Activated T-helper 2 cell treated with anti-CD3 and anti-CD28 coated beads, Interferon-gamma antibody, Interleukin-2, Interleukin-4, amounts not matched to agents 10 μg/mL and 5 μg/mL and 100 μg/mL, durations not matched to agents 14 hours and 24 hours and 36 hours (primary cell): ENCODE measurements at regions not wholly inside any gene's neighbourhood (a gene's known extent, or its start where the extent isn't known, plus 50 kb on each side); places are given as distances from the start of the nearest gene placed in this dataset.

Experiments used
- DNase-seq: peaks from one replicate; pipeline ENCODE4 v3.0.0; 2021; ENCODE audit warnings: low spot score
- H3K27ac Mint-ChIP-seq: one replicate; pipeline ENCODE4 v1.8.0; 2021; ENCODE audit warnings: mixed read lengths
- H3K27me3 Mint-ChIP-seq: one replicate; pipeline ENCODE4 v1.8.0; 2021; ENCODE audit warnings: low read depth, mixed read lengths
- H3K36me3 Mint-ChIP-seq: one replicate; pipeline ENCODE4 v1.8.0; 2021; ENCODE audit warnings: low read depth, mixed read lengths
- H3K4me1 Mint-ChIP-seq: one replicate; pipeline ENCODE4 v1.8.0; 2021; ENCODE audit warnings: low read depth, mixed read lengths
- H3K4me3 Mint-ChIP-seq: one replicate; pipeline ENCODE4 v1.8.0; 2021; ENCODE audit warnings: low read depth, mild to moderate bottlenecking, moderate library complexity, mixed read lengths
- H3K9me3 Mint-ChIP-seq: one replicate; pipeline ENCODE4 v1.8.0; 2021; ENCODE audit warnings: mixed read lengths
- intact Hi-C: fragments of 100-400 bp; cut with micrococcal nuclease; formaldehyde crosslinking; loops from one replicate; pipeline ENCODE4 v1.15.1; 2023

- Mint-ChIP-seq H3K4me3 (no peak overlapping the region), H3K27ac (no peak overlapping the region), H3K27me3 (peaks cover 3% of the 10 kb centered on the region), H3K4me1 (peaks cover 7% of the 10 kb centered on the region), H3K36me3 (no peaks in the 10 kb centered on the region), H3K9me3 (peaks cover 18% of the 10 kb centered on the region)
- no peak for DNase-seq
- intact Hi-C loops = no loop called here
These were observed 62.5 kb downstream of the RGS12 start for GRCh38 chr4:3355266-3355748.

- Mint-ChIP-seq H3K4me3 (no peak overlapping the region), H3K36me3 (no peaks in the 10 kb centered on the region), H3K4me1 (peaks cover 7% of the 10 kb centered on the region), H3K9me3 (no peaks in the 10 kb centered on the region), H3K27me3 (peaks cover 7% of the 10 kb centered on the region), H3K27ac (no peak overlapping the region)
- DNase-seq = no peak
- intact Hi-C loops = no loop called here
These were observed 65.8 kb downstream of the RGS12 start for GRCh38 chr4:3358656-3359055.

GRCh38 chr4:3360777-3361176, 68.0 kb downstream of the RGS12 start:
- intact Hi-C loops = no loop called here
- Mint-ChIP-seq H3K36me3 (no peaks in the 10 kb centered on the region), H3K9me3 (no peaks in the 10 kb centered on the region), H3K4me1 (peaks cover 2% of the 10 kb centered on the region), H3K27me3 (peaks cover 7% of the 10 kb centered on the region), H3K27ac (no peak overlapping the region), H3K4me3 (no peak overlapping the region)
- DNase-seq = no peak

- DNase-seq = no peak
- peaks cover 7% of the 10 kb centered on the region for H3K27me3 Mint-ChIP-seq
- H3K4me1 Mint-ChIP-seq = peaks cover 2% of the 10 kb centered on the region
- intact Hi-C loops = no loop called here
- H3K27ac Mint-ChIP-seq = no peak overlapping the region
- no peak overlapping the region for H3K4me3 Mint-ChIP-seq
- no peaks in the 10 kb centered on the region for H3K9me3 Mint-ChIP-seq
- no peaks in the 10 kb centered on the region for H3K36me3 Mint-ChIP-seq
These were observed 68.6 kb downstream of the RGS12 start for GRCh38 chr4:3361406-3361805.

GRCh38 chr4:3361896-3362295, 69.1 kb downstream of the RGS12 start:
- no peaks in the 10 kb centered on the region for H3K9me3 Mint-ChIP-seq
- DNase-seq = no peak
- no peak overlapping the region for H3K4me3 Mint-ChIP-seq

GRCh38 chr4:3362431-3363287, 69.8 kb downstream of the RGS12 start:
- Mint-ChIP-seq H3K27me3 (peaks cover 4% of the 10 kb centered on the region), H3K4me1 (peaks cover 2% of the 10 kb centered on the region), H3K27ac (no peak overlapping the region), H3K9me3 (no peaks in the 10 kb centered on the region), H3K36me3 (no peaks in the 10 kb centered on the region), H3K4me3 (no peak overlapping the region)
- intact Hi-C loops = no loop called here
- no peak for DNase-seq

More at GRCh38 chr4:3361896-3362295, 69.1 kb downstream of the RGS12 start:
- peaks cover 2% of the 10 kb centered on the region for H3K4me1 Mint-ChIP-seq
- intact Hi-C loops = no loop called here
- H3K36me3 Mint-ChIP-seq = no peaks in the 10 kb centered on the region
- peaks cover 7% of the 10 kb centered on the region for H3K27me3 Mint-ChIP-seq
- H3K27ac Mint-ChIP-seq = no peak overlapping the region

GRCh38 chr4:3363411-3364141, 70.8 kb downstream of the RGS12 start:
- H3K4me1 Mint-ChIP-seq = peaks cover 6% of the 10 kb centered on the region
- H3K9me3 Mint-ChIP-seq = no peaks in the 10 kb centered on the region
- H3K4me3 Mint-ChIP-seq = no peak overlapping the region
- H3K27me3 Mint-ChIP-seq = peaks cover 5% of the 10 kb centered on the region
- intact Hi-C loops = no loop called here
- H3K27ac Mint-ChIP-seq = no peak overlapping the region
- no peak for DNase-seq
- H3K36me3 Mint-ChIP-seq = no peaks in the 10 kb centered on the region

- Mint-ChIP-seq H3K36me3 (no peaks in the 10 kb centered on the region), H3K27me3 (peaks cover 5% of the 10 kb centered on the region), H3K27ac (no peak overlapping the region), H3K4me1 (peaks cover 12% of the 10 kb centered on the region), H3K9me3 (no peaks in the 10 kb centered on the region), H3K4me3 (no peak overlapping the region)
- no peak for DNase-seq
- intact Hi-C loops = no loop called here
These were observed 71.4 kb downstream of the RGS12 start for GRCh38 chr4:3364199-3364598.

GRCh38 chr4:3364634-3365314, 72.0 kb downstream of the RGS12 start:
- Mint-ChIP-seq H3K36me3 (no peaks in the 10 kb centered on the region), H3K4me1 (peaks cover 18% of the 10 kb centered on the region), H3K27me3 (peaks cover 9% of the 10 kb centered on the region), H3K27ac (no peak overlapping the region), H3K4me3 (no peak overlapping the region), H3K9me3 (no peaks in the 10 kb centered on the region)
- DNase-seq = no peak
- intact Hi-C loops = no loop called here

- peaks cover 21% of the 10 kb centered on the region for H3K4me1 Mint-ChIP-seq
These were observed 72.5 kb downstream of the RGS12 start for GRCh38 chr4:3365326-3365725.

GRCh38 chr4:3365871-3366842, 73.3 kb downstream of the RGS12 start:
- intact Hi-C loops = no loop called here
- peaks cover 24% of the 10 kb centered on the region for H3K4me1 Mint-ChIP-seq
- H3K9me3 Mint-ChIP-seq = no peaks in the 10 kb centered on the region
- H3K4me3 Mint-ChIP-seq = no peak overlapping the region
- no peak overlapping the region for H3K27ac Mint-ChIP-seq
- H3K36me3 Mint-ChIP-seq = no peaks in the 10 kb centered on the region
- peaks cover 16% of the 10 kb centered on the region for H3K27me3 Mint-ChIP-seq
- no peak for DNase-seq

More at GRCh38 chr4:3365326-3365725, 72.5 kb downstream of the RGS12 start:
- Mint-ChIP-seq H3K36me3 (no peaks in the 10 kb centered on the region), H3K27me3 (peaks cover 12% of the 10 kb centered on the region), H3K27ac (no peak overlapping the region), H3K9me3 (no peaks in the 10 kb centered on the region), H3K4me3 (no peak overlapping the region)
- DNase-seq = no peak
- intact Hi-C loops = no loop called here
